ENCODE measurements at regions not wholly inside any gene's neighbourhood (a gene's known extent, or its start where the extent isn't known, plus 50 kb on each side); places are given as distances from the start of the nearest gene placed in this dataset.
"Not testable (repeated sequence)": the region's sequence is repeated elsewhere in the genome, so short reads cannot be mapped to it uniquely, and the experiment has no call there.

DNA sequence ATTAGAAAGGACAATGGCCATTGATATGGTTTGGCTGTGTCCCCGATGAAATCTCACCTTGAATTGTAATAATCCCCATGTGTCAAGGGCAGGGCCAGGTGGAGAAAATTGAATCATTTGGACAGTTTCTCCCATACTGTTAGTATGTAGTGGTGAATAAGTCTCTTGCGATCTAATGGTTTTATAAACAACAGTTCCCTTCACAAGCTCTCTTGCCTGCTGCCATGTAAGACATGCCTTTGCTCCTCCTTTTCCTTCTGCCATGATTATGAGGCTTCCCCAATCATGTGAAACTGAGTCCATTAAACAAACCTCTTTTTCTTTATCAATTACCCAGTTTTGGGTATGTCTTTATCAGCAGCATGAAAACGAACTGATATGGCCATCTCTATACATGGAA, 302.7 kb downstream of the SFMBT2 start:
- DNase-seq (ENCODE audit: low read depth), result no peak
- TF ChIP-seq, protein P1, sequence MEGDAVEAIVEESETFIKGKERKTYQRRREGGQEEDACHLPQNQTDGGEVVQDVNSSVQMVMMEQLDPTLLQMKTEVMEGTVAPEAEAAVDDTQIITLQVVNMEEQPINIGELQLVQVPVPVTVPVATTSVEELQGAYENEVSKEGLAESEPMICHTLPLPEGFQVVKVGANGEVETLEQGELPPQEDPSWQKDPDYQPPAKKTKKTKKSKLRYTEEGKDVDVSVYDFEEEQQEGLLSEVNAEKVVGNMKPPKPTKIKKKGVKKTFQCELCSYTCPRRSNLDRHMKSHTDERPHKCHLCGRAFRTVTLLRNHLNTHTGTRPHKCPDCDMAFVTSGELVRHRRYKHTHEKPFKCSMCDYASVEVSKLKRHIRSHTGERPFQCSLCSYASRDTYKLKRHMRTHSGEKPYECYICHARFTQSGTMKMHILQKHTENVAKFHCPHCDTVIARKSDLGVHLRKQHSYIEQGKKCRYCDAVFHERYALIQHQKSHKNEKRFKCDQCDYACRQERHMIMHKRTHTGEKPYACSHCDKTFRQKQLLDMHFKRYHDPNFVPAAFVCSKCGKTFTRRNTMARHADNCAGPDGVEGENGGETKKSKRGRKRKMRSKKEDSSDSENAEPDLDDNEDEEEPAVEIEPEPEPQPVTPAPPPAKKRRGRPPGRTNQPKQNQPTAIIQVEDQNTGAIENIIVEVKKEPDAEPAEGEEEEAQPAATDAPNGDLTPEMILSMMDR (IDR thresholded peaks at IDR 0.05; ENCODE audit: control insufficient read depth, insufficient read depth, low read depth, low read length, missing control alignments), result no peak

DNA sequence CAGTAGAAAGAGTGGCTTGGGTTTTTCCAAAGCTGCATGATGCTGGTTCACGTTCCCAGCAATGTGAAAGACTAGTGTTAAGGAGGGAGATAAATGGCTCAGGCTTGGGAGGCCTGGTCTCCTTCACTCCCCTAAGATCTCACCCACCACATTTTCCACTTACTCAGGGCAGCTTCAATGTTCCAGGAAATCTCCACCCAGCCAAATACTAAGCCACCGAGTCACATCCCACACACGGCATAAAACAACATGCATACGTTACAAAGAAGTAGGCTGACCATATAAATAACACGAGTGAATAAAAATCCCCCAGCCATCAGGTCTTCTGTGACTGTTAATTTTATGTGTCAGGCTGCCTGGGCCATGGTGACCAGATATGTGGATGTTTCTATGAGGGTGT, 303.5 kb downstream of the SFMBT2 start:
- DNase-seq (ENCODE audit: low read depth), result no peak
- TF ChIP-seq, protein P1 (IDR thresholded peaks at IDR 0.05; ENCODE audit: control insufficient read depth, insufficient read depth, low read depth, low read length, missing control alignments), result no peak
- no peak overlapping the region for H3K4me3 ChIP-seq (ENCODE audit: control insufficient read depth, low read depth, low read length)

More for the DNA sequence above, 302.7 kb downstream of the SFMBT2 start:
- H3K4me3 ChIP-seq (ENCODE audit: control insufficient read depth, low read depth, low read length), result no peak overlapping the region

DNA sequence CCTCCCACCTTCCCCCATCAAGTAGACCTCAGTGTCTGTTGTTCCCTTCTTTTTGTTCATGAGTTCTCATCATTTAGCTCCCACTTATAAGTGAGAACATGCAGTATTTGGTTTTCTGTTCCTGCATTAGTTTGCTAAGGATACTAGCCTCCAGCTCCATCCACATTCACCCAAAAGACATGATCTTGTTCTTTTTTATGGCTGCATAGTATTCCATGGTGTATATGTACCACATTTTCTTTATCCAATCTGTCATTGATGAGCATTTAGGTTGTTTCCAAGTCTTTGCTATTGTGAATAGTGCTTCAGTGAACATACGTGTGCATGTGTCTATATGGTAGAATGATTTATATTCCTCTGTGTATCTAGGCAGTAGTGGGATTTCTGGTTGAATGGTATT, 306.5 kb downstream of the SFMBT2 start:
- not testable (repeated sequence) for DNase-seq (ENCODE audit: low read depth); H3K4me3 ChIP-seq (ENCODE audit: control insufficient read depth, low read depth, low read length)

DNA sequence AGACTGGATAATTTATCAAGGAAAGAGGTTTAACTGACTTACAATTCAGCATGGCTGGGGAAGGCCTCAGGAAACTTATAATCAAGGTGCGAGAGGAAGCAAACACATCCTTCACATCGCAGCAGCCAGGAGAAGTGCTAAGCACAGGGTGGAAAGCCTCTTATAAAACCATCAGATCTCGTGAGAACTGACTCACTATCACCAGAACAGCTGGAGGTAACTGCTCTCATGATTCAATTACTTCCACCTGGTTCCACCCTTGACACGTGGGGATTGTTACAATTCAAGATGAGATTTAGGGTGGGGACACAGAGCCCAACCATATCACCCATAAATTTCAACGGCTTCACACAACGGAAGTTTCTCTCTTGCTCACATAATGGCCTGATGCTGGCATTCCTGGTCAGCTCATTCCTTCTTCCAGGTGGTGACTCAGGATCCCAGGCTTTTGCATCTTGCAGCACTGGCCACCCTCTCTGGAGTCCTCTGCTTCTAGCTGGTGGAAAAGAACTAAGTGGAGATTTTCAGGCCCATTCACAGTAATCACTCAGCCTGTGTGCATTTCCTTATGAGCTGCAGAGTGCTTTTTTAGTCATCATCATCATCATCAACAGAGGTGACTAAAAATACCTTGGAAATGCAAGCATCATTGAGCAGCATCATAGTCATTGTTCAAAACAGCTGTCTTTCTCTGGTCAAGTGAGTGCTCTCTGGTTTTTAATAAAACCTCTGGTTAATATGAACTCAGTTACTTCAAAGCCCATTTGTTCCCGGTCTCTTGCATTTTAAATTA, 308.1 kb downstream of the SFMBT2 start:
- H3K4me3 ChIP-seq (ENCODE audit: control insufficient read depth, low read depth, low read length), result no peak overlapping the region
- no peak for DNase-seq (ENCODE audit: low read depth)
- TF ChIP-seq, protein P1 (IDR thresholded peaks at IDR 0.05; ENCODE audit: control insufficient read depth, insufficient read depth, low read depth, low read length, missing control alignments), result no peak

DNA sequence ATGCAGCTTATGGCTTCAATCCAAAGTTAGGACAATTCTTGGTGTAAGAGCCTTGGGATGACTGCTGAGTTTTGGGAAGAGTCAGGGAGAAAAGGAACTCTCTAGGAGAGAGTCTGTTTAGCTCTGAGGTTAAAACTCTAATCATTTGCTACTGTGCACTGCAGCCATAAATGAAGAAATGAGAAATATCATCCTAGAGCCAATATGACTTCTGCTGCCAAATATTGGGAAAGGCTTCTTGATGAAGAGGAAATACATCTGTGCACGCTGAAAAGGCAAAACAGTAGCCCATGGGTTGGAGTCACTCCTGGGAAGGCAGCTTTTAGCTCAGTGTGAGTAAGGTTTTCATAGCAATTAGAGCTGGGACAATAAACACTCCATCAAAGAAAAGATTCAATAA, 308.8 kb downstream of the SFMBT2 start:
- no peak for DNase-seq (ENCODE audit: low read depth)
- no peak overlapping the region for H3K4me3 ChIP-seq (ENCODE audit: control insufficient read depth, low read depth, low read length)
- TF ChIP-seq, protein P1 (IDR thresholded peaks at IDR 0.05; ENCODE audit: control insufficient read depth, insufficient read depth, low read depth, low read length, missing control alignments), result no peak

DNA sequence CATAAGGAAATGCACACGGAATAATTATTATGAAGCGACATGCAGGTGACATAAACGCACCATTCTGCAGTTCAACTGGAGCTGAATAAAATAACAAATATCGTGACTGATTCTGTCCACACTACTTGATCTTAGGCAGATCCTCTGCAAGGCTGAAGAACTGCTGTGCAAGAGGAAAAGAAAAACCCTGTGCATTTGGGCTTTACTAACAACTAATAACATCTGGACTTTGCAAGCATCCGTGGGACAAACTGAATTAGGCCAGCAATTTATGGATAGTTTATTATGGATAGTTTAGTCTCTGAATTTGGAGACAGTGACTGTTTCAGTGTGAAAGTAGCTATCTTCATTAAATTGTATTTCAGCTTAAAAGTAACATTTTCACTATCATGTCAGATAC, 309.4 kb downstream of the SFMBT2 start:
- DNase-seq (ENCODE audit: low read depth), result no peak
- no peak overlapping the region for H3K4me3 ChIP-seq (ENCODE audit: control insufficient read depth, low read depth, low read length)
- TF ChIP-seq, protein P1 (IDR thresholded peaks at IDR 0.05; ENCODE audit: control insufficient read depth, insufficient read depth, low read depth, low read length, missing control alignments), result no peak

DNA sequence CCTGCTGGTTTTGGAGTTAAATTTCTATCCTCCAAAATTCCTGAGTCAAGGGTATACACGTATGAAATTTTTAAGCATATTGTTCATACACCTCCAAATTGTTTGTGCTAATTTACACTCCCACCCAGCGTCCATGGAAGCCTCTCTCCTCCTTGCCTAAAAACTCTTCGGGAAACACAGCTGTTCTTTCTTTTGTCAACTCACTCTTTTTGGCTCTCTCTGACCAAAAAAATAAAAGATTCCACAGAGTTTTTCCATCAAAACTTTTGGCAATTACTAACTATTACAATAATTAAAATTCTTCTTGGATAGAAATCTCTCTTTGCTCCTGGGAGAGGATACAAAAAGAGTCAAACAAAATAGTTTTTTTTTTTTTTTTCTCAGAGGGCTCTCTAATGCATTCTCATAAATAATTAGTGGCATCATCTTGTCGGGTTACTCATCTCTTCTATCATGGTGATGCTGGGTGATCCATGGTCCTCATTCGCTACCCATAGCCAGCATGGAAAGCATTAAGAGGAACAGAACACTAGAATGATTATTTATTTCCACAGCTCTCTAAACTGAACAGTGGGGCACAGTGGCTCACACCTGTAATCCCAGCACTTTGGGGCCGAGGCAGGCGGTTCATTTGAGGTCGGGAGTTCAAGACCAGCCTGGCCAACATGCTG, 310.7 kb downstream of the SFMBT2 start:
- H3K4me3 ChIP-seq (ENCODE audit: control insufficient read depth, low read depth, low read length), result no peak overlapping the region
- TF ChIP-seq, protein P1 (IDR thresholded peaks at IDR 0.05; ENCODE audit: control insufficient read depth, insufficient read depth, low read depth, low read length, missing control alignments), result no peak
- DNase-seq (ENCODE audit: low read depth), result no peak

Measured in AG09309 (cell line).